Activated naive CD8-positive, alpha-beta T cell treated with anti-CD3 and anti-CD28 coated beads, Interleukin-2, amount 50 U/mL, for 24 hours (primary cell): ENCODE measurements at regions not wholly inside any gene's neighbourhood (a gene's known extent, or its start where the extent isn't known, plus 50 kb on each side); places are given as distances from the start of the nearest gene placed in this dataset.

ENCODE experiments used
- ATAC-seq: fragments of 150-1000 bp; cut with Tn5 transposase; one replicate; pipeline ENCODE4 v1.10.0; 2021
- DNase-seq: peaks from one replicate; pipeline ENCODE4 v3.0.0; 2021
- H3K27ac Mint-ChIP-seq: one replicate; pipeline ENCODE4 v1.8.0; 2021; ENCODE audit warnings: mild to moderate bottlenecking, mixed read lengths
- H3K27me3 Mint-ChIP-seq: one replicate; pipeline ENCODE4 v1.8.0; 2021; ENCODE audit warnings: mixed read lengths
- H3K36me3 Mint-ChIP-seq: one replicate; pipeline ENCODE4 v1.8.0; 2021; ENCODE audit warnings: low read depth, mixed read lengths
- H3K4me1 Mint-ChIP-seq: one replicate; pipeline ENCODE4 v1.8.0; 2021; ENCODE audit warnings: mixed read lengths
- H3K4me3 Mint-ChIP-seq: one replicate; pipeline ENCODE4 v1.8.0; 2021; ENCODE audit warnings: mild to moderate bottlenecking, moderate library complexity, mixed read lengths
- H3K9me3 Mint-ChIP-seq: one replicate; pipeline ENCODE4 v1.8.0; 2021; ENCODE audit warnings: mixed read lengths

DNA sequence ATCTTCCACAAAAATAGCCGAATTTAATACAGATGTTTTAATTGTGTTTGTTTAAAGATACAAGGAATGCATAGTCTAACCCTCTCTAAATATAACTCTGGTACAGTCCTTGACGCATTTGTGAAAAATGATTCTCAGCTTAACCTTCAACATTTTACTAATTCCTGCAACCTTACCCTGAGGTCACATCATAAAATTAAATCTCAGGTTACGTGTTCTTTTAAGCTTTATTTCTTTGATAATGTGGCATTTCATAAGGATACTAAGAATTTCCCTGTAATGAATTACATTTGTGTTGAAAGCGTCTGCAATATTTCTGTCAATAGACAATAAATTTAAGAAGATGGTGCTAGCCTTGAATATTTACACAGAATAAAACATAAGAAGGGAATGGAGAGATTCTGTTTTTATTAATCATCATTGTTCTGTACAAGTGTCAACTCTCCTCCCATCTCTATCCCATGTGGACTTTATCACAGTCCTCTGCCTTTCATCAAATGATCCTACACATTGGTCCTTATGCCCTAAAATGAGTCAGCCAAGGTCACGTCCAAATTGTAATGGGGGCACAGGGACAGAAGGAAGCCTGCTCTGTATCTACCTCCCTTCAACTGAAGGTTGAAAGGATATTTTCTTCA, 769.3 kb upstream of the FLRT2 start:
- Mint-ChIP-seq H3K27me3 (no peaks in the 10 kb centered on the region), H3K27ac (no peak overlapping the region), H3K9me3 (peaks cover 8% of the 10 kb centered on the region), H3K4me3 (no peak overlapping the region), H3K4me1 (no peaks in the 10 kb centered on the region), H3K36me3 (no peaks in the 10 kb centered on the region)
- ATAC-seq: no peak
- DNase-seq: no peak

- ATAC-seq: no peak
Observed at GRCh38 chr14:84767434-84767833, 762.5 kb upstream of the FLRT2 start.

DNA sequence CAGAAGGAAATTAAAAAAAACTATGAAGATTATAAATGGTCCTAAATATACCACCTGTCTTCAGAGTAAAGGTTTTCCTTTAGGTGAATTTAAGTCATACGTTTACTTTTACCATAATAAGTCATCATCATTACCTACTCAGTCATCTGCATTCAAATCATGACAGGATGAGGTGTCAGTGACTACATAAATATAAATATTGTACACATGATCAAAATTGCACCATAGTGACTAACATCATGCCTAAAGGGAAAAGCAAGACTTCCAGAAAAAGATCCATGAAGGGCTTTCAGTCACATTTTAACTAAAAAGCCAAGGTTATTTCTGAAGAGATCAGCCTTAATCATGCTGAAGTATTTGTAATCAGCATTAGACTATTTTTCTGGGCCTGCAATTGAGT, 759.9 kb upstream of the FLRT2 start:
- Mint-ChIP-seq H3K36me3 (no peaks in the 10 kb centered on the region), H3K4me3 (no peak overlapping the region), H3K27me3 (no peaks in the 10 kb centered on the region), H3K9me3 (peaks cover 21% of the 10 kb centered on the region), H3K4me1 (no peaks in the 10 kb centered on the region), H3K27ac (no peak overlapping the region)
- no peak for DNase-seq
- no peak for ATAC-seq

More at GRCh38 chr14:84767434-84767833, 762.5 kb upstream of the FLRT2 start:
- Mint-ChIP-seq H3K9me3 (peaks cover 18% of the 10 kb centered on the region), H3K36me3 (no peaks in the 10 kb centered on the region), H3K4me3 (no peak overlapping the region), H3K27ac (no peak overlapping the region), H3K4me1 (no peaks in the 10 kb centered on the region), H3K27me3 (no peaks in the 10 kb centered on the region)
- DNase-seq: no peak

DNA sequence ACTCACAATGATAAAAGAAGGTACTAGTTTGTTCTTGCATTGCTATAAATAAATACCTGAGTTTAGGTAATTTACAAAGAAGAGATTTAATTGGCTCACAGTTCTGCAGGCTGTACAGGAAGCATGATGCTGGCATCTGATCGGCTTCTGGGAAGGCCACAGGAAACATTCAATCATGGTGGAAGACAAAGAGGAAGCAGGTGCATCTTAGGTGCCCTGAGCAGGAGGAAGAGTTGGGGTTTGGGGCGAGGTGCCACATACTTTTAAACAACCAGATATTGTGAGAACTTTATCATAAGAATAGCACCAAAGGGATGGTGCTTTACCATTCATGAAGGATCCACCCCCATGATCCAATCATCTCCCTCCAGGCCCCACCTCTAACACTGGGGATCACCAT, 752.6 kb upstream of the FLRT2 start:
- Mint-ChIP-seq H3K27me3 (no peaks in the 10 kb centered on the region), H3K9me3 (peaks cover 27% of the 10 kb centered on the region), H3K27ac (no peak overlapping the region), H3K4me1 (no peaks in the 10 kb centered on the region), H3K4me3 (no peak overlapping the region), H3K36me3 (no peaks in the 10 kb centered on the region)
- ATAC-seq: no peak
- DNase-seq: no peak

DNA sequence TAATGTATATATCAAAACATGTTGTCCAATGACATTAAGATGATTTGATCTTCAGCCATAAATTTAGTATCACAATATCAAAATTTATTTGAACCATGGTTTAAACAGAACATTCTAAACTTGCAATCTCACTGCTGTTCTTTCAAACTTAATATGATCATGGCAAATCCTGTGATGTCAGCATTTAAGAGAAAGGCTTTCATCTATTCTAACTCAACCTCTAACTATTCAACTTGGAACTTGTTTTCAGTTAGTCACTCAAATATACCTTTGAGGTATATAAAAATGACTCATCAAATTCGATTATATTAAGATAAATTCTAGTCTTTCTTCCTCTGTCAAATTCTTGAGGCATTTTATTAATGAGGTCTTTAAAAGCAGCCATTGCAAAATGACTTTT, 747.0 kb upstream of the FLRT2 start:
- H3K27ac Mint-ChIP-seq: no peak overlapping the region
- H3K36me3 Mint-ChIP-seq: no peaks in the 10 kb centered on the region
- no peak overlapping the region for H3K4me3 Mint-ChIP-seq
- no peaks in the 10 kb centered on the region for H3K27me3 Mint-ChIP-seq
- H3K9me3 Mint-ChIP-seq: peaks cover 19% of the 10 kb centered on the region
- H3K4me1 Mint-ChIP-seq: no peaks in the 10 kb centered on the region
- ATAC-seq (no peak), DNase-seq (no peak)

DNA sequence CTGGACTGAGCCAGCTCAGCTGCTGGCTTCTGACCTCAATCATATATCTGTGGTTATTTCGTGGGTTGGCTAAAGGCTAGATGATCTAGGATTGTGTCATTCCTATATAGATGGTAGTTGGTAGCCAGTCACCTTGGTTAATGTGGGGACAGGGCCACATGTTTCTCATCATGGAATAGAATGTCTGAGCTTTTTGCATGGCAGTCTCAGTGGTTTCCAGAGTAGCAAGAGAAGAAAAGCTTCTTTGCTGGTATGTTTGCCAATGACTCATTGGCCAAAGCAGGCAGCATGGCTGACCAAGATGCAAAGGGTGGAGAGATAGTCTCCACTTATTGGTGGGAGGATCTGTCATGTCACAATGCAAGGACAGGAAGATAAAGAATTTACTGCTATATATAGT, 746.4 kb upstream of the FLRT2 start:
- DNase-seq (no peak), ATAC-seq (no peak)
- Mint-ChIP-seq H3K4me1 (no peaks in the 10 kb centered on the region), H3K36me3 (no peaks in the 10 kb centered on the region), H3K9me3 (peaks cover 19% of the 10 kb centered on the region), H3K4me3 (no peak overlapping the region), H3K27ac (no peak overlapping the region), H3K27me3 (no peaks in the 10 kb centered on the region)

DNA sequence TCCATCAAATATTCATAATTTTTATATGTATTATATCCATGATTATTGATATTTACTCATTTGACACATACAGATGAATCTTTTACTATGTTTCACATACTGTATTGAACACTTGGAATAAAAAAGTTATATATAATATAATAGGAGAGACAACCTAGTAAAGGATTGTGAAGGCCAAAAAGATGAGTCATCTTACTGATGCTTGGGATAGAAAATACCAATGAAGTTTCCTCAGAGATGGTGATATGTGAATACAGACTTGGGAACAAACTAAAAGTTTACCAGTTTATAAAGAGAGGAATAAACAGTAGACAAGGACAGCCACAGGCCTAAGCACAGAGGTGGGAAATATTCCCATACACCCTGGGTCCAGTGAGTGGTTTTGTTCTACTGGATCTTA, 743.9 kb upstream of the FLRT2 start:
- H3K4me1 Mint-ChIP-seq: no peaks in the 10 kb centered on the region
- no peak overlapping the region for H3K4me3 Mint-ChIP-seq
- ATAC-seq (no peak), DNase-seq (no peak)
- H3K27ac Mint-ChIP-seq: no peak overlapping the region
- H3K9me3 Mint-ChIP-seq: peaks cover 13% of the 10 kb centered on the region
- no peaks in the 10 kb centered on the region for H3K36me3 Mint-ChIP-seq
- no peaks in the 10 kb centered on the region for H3K27me3 Mint-ChIP-seq

GRCh38 chr14:84789012-84789411, 740.9 kb upstream of the FLRT2 start:
- no peak for ATAC-seq
- Mint-ChIP-seq H3K9me3 (peaks cover 14% of the 10 kb centered on the region), H3K27ac (no peak overlapping the region)

DNA sequence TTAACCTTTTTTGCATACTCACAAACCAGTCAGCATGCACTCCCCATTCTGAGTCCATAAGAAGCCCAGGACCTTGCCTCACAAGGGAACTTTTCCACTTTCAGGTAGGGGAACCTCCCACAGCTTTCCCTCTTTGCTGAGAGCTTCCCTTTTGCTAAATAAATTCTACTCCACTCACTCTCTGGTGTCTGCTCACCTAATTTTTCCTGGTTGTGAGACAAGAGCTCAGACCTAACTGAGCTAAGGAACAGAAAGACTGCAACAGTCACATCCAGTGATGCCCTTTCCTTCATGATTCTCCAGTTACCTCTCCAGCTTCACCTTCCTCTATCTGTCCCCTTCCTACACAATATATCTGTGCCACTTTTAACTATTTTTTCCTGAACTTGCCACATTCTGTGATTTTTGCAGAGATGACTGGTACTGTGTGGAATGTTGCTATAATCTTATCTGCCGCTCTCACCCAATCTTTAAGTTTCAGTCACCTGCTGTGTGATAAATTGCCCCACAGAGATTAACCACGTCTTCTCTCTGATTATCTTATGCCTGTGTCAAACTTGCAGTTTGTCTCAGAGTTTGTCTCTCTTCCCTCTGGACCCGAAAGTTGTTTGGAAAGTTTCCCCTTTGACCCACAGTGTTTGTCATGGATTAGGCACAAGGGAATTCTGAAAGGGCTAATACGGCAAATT, 737.1 kb upstream of the FLRT2 start:
- Mint-ChIP-seq H3K4me3 (no peak overlapping the region), H3K9me3 (peaks cover 11% of the 10 kb centered on the region), H3K36me3 (no peaks in the 10 kb centered on the region), H3K4me1 (no peaks in the 10 kb centered on the region), H3K27me3 (no peaks in the 10 kb centered on the region), H3K27ac (no peak overlapping the region)
- ATAC-seq (no peak), DNase-seq (no peak)

More at GRCh38 chr14:84789012-84789411, 740.9 kb upstream of the FLRT2 start:
- H3K4me3 Mint-ChIP-seq: no peak overlapping the region
- no peak for DNase-seq
- H3K27me3 Mint-ChIP-seq: no peaks in the 10 kb centered on the region
- H3K36me3 Mint-ChIP-seq: no peaks in the 10 kb centered on the region
- H3K4me1 Mint-ChIP-seq: no peaks in the 10 kb centered on the region

DNA sequence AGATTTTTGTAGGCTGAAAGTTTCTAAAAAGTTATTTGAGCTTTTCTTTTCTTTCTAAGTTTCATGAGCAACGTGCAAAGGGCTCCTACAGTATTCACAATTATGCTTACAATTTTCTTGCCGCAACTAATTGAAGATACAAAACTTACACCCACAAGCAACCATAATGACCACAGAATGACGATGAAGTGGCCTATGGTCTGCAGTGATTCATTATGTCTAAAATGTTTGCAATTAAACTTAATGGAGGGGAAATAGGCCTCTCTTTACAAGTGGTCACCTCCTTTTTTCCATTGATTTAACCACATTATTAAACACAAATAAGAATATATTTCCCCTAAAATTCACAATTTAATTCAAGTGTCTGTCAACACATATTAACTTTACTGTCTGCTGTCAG, 732.6 kb upstream of the FLRT2 start:
- no peak overlapping the region for H3K27ac Mint-ChIP-seq
- no peak for ATAC-seq

DNA sequence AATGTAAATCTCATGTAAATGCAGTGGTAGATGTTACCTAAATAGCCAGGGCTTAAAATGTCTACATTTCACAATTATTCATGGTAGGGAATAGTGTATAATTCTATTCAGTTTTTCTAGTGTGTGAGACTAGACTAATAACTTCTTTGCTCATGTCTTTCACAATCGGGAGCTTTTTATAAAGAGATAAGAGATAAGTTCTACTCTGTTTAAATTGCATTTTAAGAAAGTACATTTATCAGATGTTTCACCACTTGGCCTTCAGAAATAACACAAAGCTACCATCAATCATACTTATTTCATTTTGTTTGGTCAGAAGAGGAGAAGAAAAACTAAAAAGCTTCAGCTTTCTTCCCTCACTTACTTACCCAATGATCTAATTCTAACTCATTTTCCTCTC, 725.5 kb upstream of the FLRT2 start:
- Mint-ChIP-seq H3K27ac (no peak overlapping the region), H3K36me3 (no peaks in the 10 kb centered on the region), H3K27me3 (no peaks in the 10 kb centered on the region), H3K4me3 (no peak overlapping the region), H3K9me3 (peaks cover 6% of the 10 kb centered on the region), H3K4me1 (no peaks in the 10 kb centered on the region)
- ATAC-seq (no peak), DNase-seq (no peak)

More for the DNA sequence above, 732.6 kb upstream of the FLRT2 start:
- Mint-ChIP-seq H3K9me3 (peaks cover 15% of the 10 kb centered on the region), H3K4me1 (no peaks in the 10 kb centered on the region), H3K4me3 (no peak overlapping the region), H3K36me3 (no peaks in the 10 kb centered on the region), H3K27me3 (no peaks in the 10 kb centered on the region)
- DNase-seq: no peak

- no peak for ATAC-seq
- peaks cover 6% of the 10 kb centered on the region for H3K9me3 Mint-ChIP-seq
- H3K4me3 Mint-ChIP-seq: no peak overlapping the region
- no peak for DNase-seq
- H3K27me3 Mint-ChIP-seq: no peaks in the 10 kb centered on the region
- H3K4me1 Mint-ChIP-seq: no peaks in the 10 kb centered on the region
- no peaks in the 10 kb centered on the region for H3K36me3 Mint-ChIP-seq
- no peak overlapping the region for H3K27ac Mint-ChIP-seq
Observed at GRCh38 chr14:84804895-84805294, 725.0 kb upstream of the FLRT2 start.

GRCh38 chr14:84806181-84806580, 723.8 kb upstream of the FLRT2 start:
- ATAC-seq (no peak), DNase-seq (no peak)
- Mint-ChIP-seq H3K27me3 (no peaks in the 10 kb centered on the region), H3K27ac (no peak overlapping the region), H3K4me3 (no peak overlapping the region), H3K9me3 (peaks cover 15% of the 10 kb centered on the region), H3K4me1 (no peaks in the 10 kb centered on the region), H3K36me3 (no peaks in the 10 kb centered on the region)

DNA sequence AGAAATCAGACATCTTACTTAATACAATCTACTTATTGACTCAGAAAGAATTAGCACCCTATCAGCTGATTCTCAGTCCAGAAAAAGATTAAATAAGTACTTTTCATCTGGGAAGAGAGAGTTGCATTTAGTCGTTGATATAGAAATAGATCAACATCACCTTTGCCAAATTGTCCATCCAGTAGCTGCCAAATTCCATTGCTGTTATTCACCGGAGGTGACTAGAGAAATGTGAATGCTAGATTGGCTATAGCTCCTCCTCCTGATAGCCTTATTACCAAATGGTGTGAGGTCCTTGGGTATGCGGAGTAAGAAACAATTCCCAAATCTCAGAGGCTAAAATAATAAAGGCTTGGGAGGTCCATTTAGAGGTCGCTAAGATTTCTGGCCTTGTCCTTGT, 723.3 kb upstream of the FLRT2 start:
- Mint-ChIP-seq H3K9me3 (peaks cover 16% of the 10 kb centered on the region), H3K36me3 (no peaks in the 10 kb centered on the region), H3K4me3 (no peak overlapping the region), H3K4me1 (no peaks in the 10 kb centered on the region), H3K27ac (no peak overlapping the region), H3K27me3 (no peaks in the 10 kb centered on the region)
- DNase-seq (no peak), ATAC-seq (no peak)

DNA sequence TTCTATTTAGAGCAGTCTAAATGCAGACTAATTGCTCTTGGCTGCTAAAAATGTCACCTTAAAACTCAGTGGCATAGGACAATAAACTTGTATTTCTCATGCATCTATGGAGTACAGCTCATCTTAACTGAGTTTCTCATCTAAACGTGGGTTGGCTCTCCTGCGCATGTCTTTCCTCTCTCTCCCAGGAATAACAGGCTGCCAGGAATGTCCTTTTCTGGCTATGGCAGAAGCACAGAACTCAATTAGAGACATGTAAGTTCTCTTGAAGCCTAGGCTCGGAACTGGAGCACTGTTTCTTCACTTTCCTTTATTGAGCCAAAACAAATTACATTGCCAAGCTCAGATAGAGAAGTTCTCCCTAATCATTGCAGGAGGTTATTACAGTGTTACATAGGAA, 722.3 kb upstream of the FLRT2 start:
- DNase-seq: no peak
- no peaks in the 10 kb centered on the region for H3K27me3 Mint-ChIP-seq
- no peak overlapping the region for H3K4me3 Mint-ChIP-seq
- H3K4me1 Mint-ChIP-seq: no peaks in the 10 kb centered on the region
- peaks cover 9% of the 10 kb centered on the region for H3K9me3 Mint-ChIP-seq
- H3K36me3 Mint-ChIP-seq: no peaks in the 10 kb centered on the region
- ATAC-seq: no peak
- no peak overlapping the region for H3K27ac Mint-ChIP-seq
